ENCODE measurements at regions not wholly inside any gene's neighbourhood (a gene's known extent, or its start where the extent isn't known, plus 50 kb on each side); places are given as distances from the start of the nearest gene placed in this dataset.

- no peaks in the 10 kb centered on the region for H3K27me3 ChIP-seq
- H3K27ac ChIP-seq, result no peak overlapping the region
- no peak overlapping the region for H3K4me3 ChIP-seq
- DNase-seq (no peak), ATAC-seq (ENCODE audit: low FRiP score in 2 of 2) (peak in 1 of 2 donors; percentile 52)
- H3K36me3 ChIP-seq, result no peaks in the 10 kb centered on the region
- WGBS, 2 donors, result 65 to 68% methylated on average over 4 of the region's 4 CpGs
- no peak for TF ChIP-seq CTCF (IDR thresholded peaks at IDR 0.05)
- TF ChIP-seq POLR2A (IDR thresholded peaks at IDR 0.05), result no peak
- no peak for TF ChIP-seq POLR2AphosphoS5 (IDR thresholded peaks at IDR 0.05)
- TF ChIP-seq EP300 (IDR thresholded peaks at IDR 0.05), result no peak
- H3K9me3 ChIP-seq, result no peaks in the 10 kb centered on the region
- no peaks in the 10 kb centered on the region for H3K4me1 ChIP-seq
Observed at GRCh38 chr18:75898651-75899050, 471.1 kb upstream of the SMIM21 start.

- no peaks in the 10 kb centered on the region for H3K27me3 ChIP-seq
- H3K9me3 ChIP-seq, result no peaks in the 10 kb centered on the region
- ATAC-seq (ENCODE audit: low FRiP score in 2 of 2), result no peak
- no peaks in the 10 kb centered on the region for H3K4me1 ChIP-seq
- H3K27ac ChIP-seq, result no peak overlapping the region
- DNase-seq, result no peak
- no peak for TF ChIP-seq CTCF (IDR thresholded peaks at IDR 0.05)
- TF ChIP-seq POLR2AphosphoS5 (IDR thresholded peaks at IDR 0.05), result no peak
- TF ChIP-seq POLR2A (IDR thresholded peaks at IDR 0.05), result no peak
- no peak for TF ChIP-seq EP300 (IDR thresholded peaks at IDR 0.05)
- H3K4me3 ChIP-seq, result no peak overlapping the region
- WGBS, 2 donors, result 76 to 83% methylated on average over 7 of the region's 7 CpGs
- H3K36me3 ChIP-seq, result no peaks in the 10 kb centered on the region
Observed at GRCh38 chr18:75897386-75897785, 469.9 kb upstream of the SMIM21 start.

GRCh38 chr18:75896865-75897264, 469.4 kb upstream of the SMIM21 start:
- 31% methylated on average over 5 of the region's 5 CpGs for WGBS, 2 donors
- no peaks in the 10 kb centered on the region for H3K27me3 ChIP-seq
- no peak overlapping the region for H3K4me3 ChIP-seq
- TF ChIP-seq CTCF (IDR thresholded peaks at IDR 0.05) (peak in 1 of 6 experiments; percentile 5), EP300 (IDR thresholded peaks at IDR 0.05) (no peak)
- no peak overlapping the region for H3K27ac ChIP-seq
- no peaks in the 10 kb centered on the region for H3K4me1 ChIP-seq
- ATAC-seq (ENCODE audit: low FRiP score in 2 of 2) (no peak), DNase-seq (no peak)
- H3K36me3 ChIP-seq, result no peaks in the 10 kb centered on the region
- H3K9me3 ChIP-seq, result no peaks in the 10 kb centered on the region

DNA sequence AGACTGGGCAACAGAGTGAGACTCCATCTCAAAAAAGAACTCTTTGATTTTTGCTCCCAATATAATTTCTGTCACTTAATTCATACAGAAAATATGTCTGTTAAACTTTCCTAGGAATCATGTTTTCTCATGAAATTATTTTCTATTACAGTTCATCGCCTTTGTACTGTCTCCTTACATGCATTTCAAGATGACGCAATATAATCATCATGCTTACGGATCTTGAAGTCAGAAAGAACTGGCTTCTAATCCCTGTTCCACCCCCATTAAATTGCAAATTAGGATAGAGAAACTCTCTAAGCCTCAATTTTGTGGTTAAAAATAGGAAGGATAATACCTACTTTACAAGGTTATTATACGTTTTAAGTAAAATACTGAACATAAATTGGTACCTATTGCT, 467.6 kb upstream of the SMIM21 start:
- WGBS, 2 donors, result 90 to 93% methylated on average over 4 of the region's 4 CpGs
- Histone ChIP-seq H3K9me3 (no peaks in the 10 kb centered on the region), H3K36me3 (no peaks in the 10 kb centered on the region), H3K27me3 (no peaks in the 10 kb centered on the region), H3K4me3 (no peak overlapping the region), H3K4me1 (no peaks in the 10 kb centered on the region), H3K27ac (no peak overlapping the region)
- ATAC-seq (ENCODE audit: low FRiP score in 2 of 2) (no peak), DNase-seq (no peak)
- TF ChIP-seq POLR2AphosphoS5 (IDR thresholded peaks at IDR 0.05) (no peak), CTCF (IDR thresholded peaks at IDR 0.05) (no peak), POLR2A (IDR thresholded peaks at IDR 0.05) (no peak), EP300 (IDR thresholded peaks at IDR 0.05) (no peak)

GRCh38 chr18:75884728-75885127, 457.2 kb upstream of the SMIM21 start:
- Histone ChIP-seq H3K4me3 (no peak overlapping the region), H3K27ac (no peak overlapping the region), H3K27me3 (no peaks in the 10 kb centered on the region), H3K9me3 (no peaks in the 10 kb centered on the region), H3K36me3 (no peaks in the 10 kb centered on the region), H3K4me1 (no peaks in the 10 kb centered on the region)
- TF ChIP-seq POLR2AphosphoS5 (IDR thresholded peaks at IDR 0.05) (no peak), EP300 (IDR thresholded peaks at IDR 0.05) (no peak), POLR2A (IDR thresholded peaks at IDR 0.05) (no peak), CTCF (IDR thresholded peaks at IDR 0.05) (no peak)
- DNase-seq, result no peak
- no peak for ATAC-seq (ENCODE audit: low FRiP score in 2 of 2)
- 85 to 93% methylated on average over 4 of the region's 4 CpGs for WGBS, 2 donors
